ENCODE measurements at regions not wholly inside any gene's neighbourhood (a gene's known extent, or its start where the extent isn't known, plus 50 kb on each side); places are given as distances from the start of the nearest gene placed in this dataset.

- no peak for ATAC-seq (ENCODE audit: low FRiP score)
- TF ChIP-seq CTCF (IDR thresholded peaks at IDR 0.05) = no peak
- no peak for DNase-seq (ENCODE audit: low spot score)
These were observed 721.9 kb upstream of the ACVR2A start for GRCh38 chr2:147122944-147123343.

- no peak for DNase-seq (ENCODE audit: low spot score)
- no peak for ATAC-seq (ENCODE audit: low FRiP score)
- no peak for TF ChIP-seq CTCF (IDR thresholded peaks at IDR 0.05)
These were observed 733.9 kb upstream of the ACVR2A start for GRCh38 chr2:147110962-147111361.

GRCh38 chr2:147110317-147110716, 734.5 kb upstream of the ACVR2A start:
- ATAC-seq (ENCODE audit: low FRiP score) = no peak

GRCh38 chr2:147109291-147109690, 735.5 kb upstream of the ACVR2A start:
- TF ChIP-seq CTCF (IDR thresholded peaks at IDR 0.05) = no peak
- ATAC-seq (ENCODE audit: low FRiP score) (no peak), DNase-seq (ENCODE audit: low spot score) (no peak)

More at GRCh38 chr2:147110317-147110716, 734.5 kb upstream of the ACVR2A start:
- no peak for DNase-seq (ENCODE audit: low spot score)
- TF ChIP-seq CTCF (IDR thresholded peaks at IDR 0.05) = no peak

GRCh38 chr2:147108548-147108947, 736.3 kb upstream of the ACVR2A start:
- ATAC-seq (ENCODE audit: low FRiP score) = peak; percentile 87

GRCh38 chr2:147101941-147102790, 742.7 kb upstream of the ACVR2A start:
- DNase-seq (ENCODE audit: low spot score) (no peak), ATAC-seq (ENCODE audit: low FRiP score) (no peak)
- no peak for TF ChIP-seq CTCF (IDR thresholded peaks at IDR 0.05)

More at GRCh38 chr2:147108548-147108947, 736.3 kb upstream of the ACVR2A start:
- no peak for TF ChIP-seq CTCF (IDR thresholded peaks at IDR 0.05)
- no peak for DNase-seq (ENCODE audit: low spot score)

Measured in omental fat pad (tissue), 3 donors.